Gastrocnemius medialis (tissue), 4 donors: ENCODE measurements at regions not wholly inside any gene's neighbourhood (a gene's known extent, or its start where the extent isn't known, plus 50 kb on each side); places are given as distances from the start of the nearest gene placed in this dataset.

ENCODE experiments used
- POLR2A ChIP-seq, 2 donors: fragments of 450-650 bp; IDR thresholded peaks; one replicate each; pipeline ENCODE4 v1.6.1; 2017; ENCODE audit warnings: antibody characterized with exemption in 2 of 2, mild to moderate bottlenecking in 2 of 2, moderate library complexity in 2 of 2
- TF ChIP-seq, protein P1 (sequence below), 5 experiments: fragments of 450-650 bp in 3 of 5; fragments of 200-600 bp in 2 of 5; sonication (generic) in 2 of 5; IDR thresholded peaks in 4 of 5; conservative IDR thresholded peaks in 1 of 5; 1 replicate in 4 of 5; 2 replicates in 1 of 5; pipeline ENCODE4 v1.5.1; 2016 to 2019; ENCODE audit warnings: antibody characterized with exemption in 5 of 5, mild to moderate bottlenecking in 3 of 5, moderate library complexity in 3 of 5

DNA sequence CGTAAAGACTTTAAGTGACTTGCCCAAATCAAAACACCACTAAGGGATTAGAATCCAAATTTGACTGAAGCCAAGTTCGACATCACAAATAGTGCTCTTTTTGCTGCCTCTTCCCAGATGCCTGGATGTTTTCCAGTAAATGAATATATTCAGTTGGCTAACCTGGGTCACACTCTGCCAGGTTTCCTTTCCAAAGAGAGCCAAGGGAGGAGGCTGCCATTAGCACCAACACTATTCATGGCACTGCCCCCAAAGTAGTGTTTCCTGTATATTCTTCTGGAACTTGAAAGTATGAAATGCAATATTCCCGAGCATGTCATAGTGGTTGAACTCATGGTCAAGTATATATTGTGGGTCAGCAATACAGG is 219.3 kb upstream of the UBASH3B start:
- TF ChIP-seq, protein P1, sequence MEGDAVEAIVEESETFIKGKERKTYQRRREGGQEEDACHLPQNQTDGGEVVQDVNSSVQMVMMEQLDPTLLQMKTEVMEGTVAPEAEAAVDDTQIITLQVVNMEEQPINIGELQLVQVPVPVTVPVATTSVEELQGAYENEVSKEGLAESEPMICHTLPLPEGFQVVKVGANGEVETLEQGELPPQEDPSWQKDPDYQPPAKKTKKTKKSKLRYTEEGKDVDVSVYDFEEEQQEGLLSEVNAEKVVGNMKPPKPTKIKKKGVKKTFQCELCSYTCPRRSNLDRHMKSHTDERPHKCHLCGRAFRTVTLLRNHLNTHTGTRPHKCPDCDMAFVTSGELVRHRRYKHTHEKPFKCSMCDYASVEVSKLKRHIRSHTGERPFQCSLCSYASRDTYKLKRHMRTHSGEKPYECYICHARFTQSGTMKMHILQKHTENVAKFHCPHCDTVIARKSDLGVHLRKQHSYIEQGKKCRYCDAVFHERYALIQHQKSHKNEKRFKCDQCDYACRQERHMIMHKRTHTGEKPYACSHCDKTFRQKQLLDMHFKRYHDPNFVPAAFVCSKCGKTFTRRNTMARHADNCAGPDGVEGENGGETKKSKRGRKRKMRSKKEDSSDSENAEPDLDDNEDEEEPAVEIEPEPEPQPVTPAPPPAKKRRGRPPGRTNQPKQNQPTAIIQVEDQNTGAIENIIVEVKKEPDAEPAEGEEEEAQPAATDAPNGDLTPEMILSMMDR (IDR thresholded peaks at IDR 0.05 in 4 of 5, conservative IDR thresholded peaks at IDR 0.05 in 1 of 5) = no peak
- no peak for TF ChIP-seq POLR2A (IDR thresholded peaks at IDR 0.05)
